Pancreas (tissue), 10 donors: ENCODE measurements at regions not wholly inside any gene's neighbourhood (a gene's known extent, or its start where the extent isn't known, plus 50 kb on each side); places are given as distances from the start of the nearest gene placed in this dataset.
A peak's percentile ranks its signal among the peaks of the same experiment; 100 is the strongest.

Experiments
- ATAC-seq, 4 donors: fragments of 200-7000 bp; cut with Tn5 transposase; one replicate each; pipeline versions ENCODE4 v1.8.0 to v1.9.1; 2020; ENCODE audit warnings: mild to moderate bottlenecking in 4 of 4, moderate library complexity in 4 of 4
- DNase-seq, 6 donors: peaks; one replicate each; pipeline ENCODE4 v3.0.0-alpha.2; 2020
- FAIRE-seq: peaks from 2 replicates; lab custom pipeline; 2012; peaks lifted over from hg19 to GRCh38; lab: Jason Lieb, UNC
- H3K27ac ChIP-seq, 4 donors: fragments of 200-600 bp; sonication (generic); 1 replicate in 3 of 4; 2 replicates in 1 of 4; pipeline versions ENCODE4 v1.5.0 to v1.8.0; 2020
- H3K27me3 ChIP-seq, 4 donors: fragments of 200-600 bp; one replicate each; pipeline ENCODE4 v1.8.0; 2021
- H3K36me3 ChIP-seq, 3 donors: fragments of 200-600 bp; sonication (generic) in 1 of 3; one replicate each; pipeline versions ENCODE4 v1.5.0 to v1.8.0; 2020 to 2021
- H3K4me1 ChIP-seq, 3 donors: fragments of 200-600 bp; one replicate each; pipeline ENCODE4 v1.8.0; 2021
- H3K4me3 ChIP-seq, 4 donors: fragments of 200-600 bp; sonication (generic) in 2 of 4; one replicate each; pipeline versions ENCODE4 v1.5.0 to v1.8.0; 2020 to 2021
- H3K9me3 ChIP-seq, 4 donors: fragments of 200-600 bp; one replicate each; pipeline ENCODE4 v1.8.0; 2021
- CTCF ChIP-seq, 4 donors: fragments of 200-600 bp; sonication (generic) in 3 of 4; IDR thresholded peaks; one replicate each; pipeline versions ENCODE4 v1.5.0 to v1.8.0; 2021; ENCODE audit warnings: antibody characterized with exemption in 4 of 4
- WGBS, 2 donors: extraction: QIAGEN DNeasy Blood & Tissue Kit; methylation state at CpG; one replicate each; pipeline ENCODE4 v1.1.7; 2013; 5-methylcytosine and 5-hydroxymethylcytosine counted together
- intact Hi-C, 3 donors: fragments of 100-400 bp; cut with DNase I; formaldehyde crosslinking; loops; one replicate each; pipeline versions ENCODE4 v1.11.1 to v1.14.2; 2022
- donor health status: healthy with polysubstance abuse.
- donor health status: DM: no; HTN: no; CAD: no; lungs with moderate emphysema.
- donor health status: DM: no; HTN: no; CAD: no.
- donor health status: control.
- donor health status: control.
- donor health status: Bipolar disorder and iron deficiency.
- donor health status: DM: yes; HTN: yes; CAD: no.
- donor health status: DM: no; HTN: no; CAD: no.
- donor health status: DM: no; HTN: no; CAD: no.
- donor health status: DM: yes; HTN: yes; CAD: no.

- no peak for TF ChIP-seq CTCF (IDR thresholded peaks at IDR 0.05)
- FAIRE-seq (no peak), ATAC-seq (peak in 3 of 4 donors; percentile 48 to 80 (median 76)), DNase-seq (no peak)
- intact Hi-C loops: no loop called here
- Histone ChIP-seq H3K9me3 (no peaks in the 10 kb centered on the region), H3K27me3 (peaks cover 0 to 4% (median 0%) of the 10 kb centered on the region in 4 donors), H3K36me3 (no peaks in the 10 kb centered on the region), H3K4me1 (no peaks in the 10 kb centered on the region), H3K4me3 (no peak overlapping the region), H3K27ac (peak overlapping the region in 2 of 4 donors; percentile 10 to 33)
- 64 to 65% methylated on average over 3 of the region's 3 CpGs for WGBS, 2 donors
Observed at GRCh38 chr10:29120216-29120615, 168.7 kb upstream of the LYZL1 start.

DNA sequence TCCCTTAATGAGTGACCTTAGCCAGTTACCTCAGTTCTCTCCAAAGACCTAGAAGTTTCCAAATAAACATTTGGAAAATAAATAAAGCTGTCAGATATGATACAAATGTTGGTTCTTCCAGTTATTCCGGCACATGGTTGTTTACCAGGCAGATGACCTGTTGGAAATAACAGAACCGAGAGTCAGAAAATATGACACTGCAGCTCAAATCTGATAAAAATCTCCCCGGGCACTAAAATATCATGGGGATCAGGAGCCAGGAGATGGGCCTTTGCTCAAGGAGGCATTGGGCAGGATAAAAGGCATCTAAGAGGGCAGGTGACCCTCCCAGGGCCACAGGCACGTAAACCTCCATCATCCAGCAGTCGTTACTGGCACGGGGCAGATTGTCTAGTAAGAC is 164.0 kb upstream of the LYZL1 start:
- Histone ChIP-seq H3K4me1 (no peaks in the 10 kb centered on the region), H3K9me3 (no peaks in the 10 kb centered on the region), H3K27ac (no peak overlapping the region), H3K27me3 (peaks cover 0 to 4% (median 0%) of the 10 kb centered on the region in 4 donors), H3K36me3 (no peaks in the 10 kb centered on the region), H3K4me3 (no peak overlapping the region)
- ATAC-seq (no peak), DNase-seq (no peak), FAIRE-seq (no peak)
- TF ChIP-seq CTCF (IDR thresholded peaks at IDR 0.05): no peak
- intact Hi-C loops: no loop called here
- 63 to 64% methylated on average over 6 of the region's 6 CpGs for WGBS, 2 donors

DNA sequence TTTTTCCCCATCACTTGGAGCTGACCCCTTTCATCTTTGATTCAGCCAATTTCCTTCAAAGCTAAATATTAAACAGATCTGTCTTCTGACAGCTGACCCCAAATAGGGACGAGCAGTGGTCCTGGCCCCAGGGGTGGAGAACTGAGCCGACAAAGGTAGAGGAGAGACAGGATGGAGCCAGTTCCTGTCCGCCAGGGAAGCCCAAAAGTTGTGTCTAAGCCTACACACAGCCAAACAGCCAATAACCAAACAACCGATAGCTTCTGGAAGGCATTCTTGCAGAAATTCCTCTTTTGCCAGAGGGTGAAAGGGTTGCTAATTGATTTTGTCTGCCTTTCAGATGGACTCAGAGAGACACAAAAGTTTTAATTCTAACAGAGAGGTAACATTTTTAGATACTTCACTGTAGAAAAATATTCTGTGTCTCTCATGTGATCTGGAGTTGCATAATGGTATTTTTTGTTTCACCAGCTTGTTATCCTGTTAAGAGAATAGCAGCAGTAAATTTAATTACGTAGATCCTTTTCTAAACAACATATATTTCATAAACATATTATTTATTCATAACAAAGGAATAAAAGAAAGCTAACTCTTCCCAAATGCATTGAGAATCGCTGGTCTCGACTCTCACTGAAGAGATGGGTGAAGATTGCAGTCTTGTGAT is 161.7 kb upstream of the LYZL1 start:
- no peak for ATAC-seq
- Histone ChIP-seq H3K9me3 (no peaks in the 10 kb centered on the region), H3K4me1 (no peaks in the 10 kb centered on the region), H3K27me3 (peaks cover 0 to 4% (median 0%) of the 10 kb centered on the region in 4 donors), H3K4me3 (no peak overlapping the region), H3K36me3 (no peaks in the 10 kb centered on the region), H3K27ac (no peak overlapping the region)
- no peak for DNase-seq
- WGBS, 2 donors: 40 to 51% methylated on average over 7 of the region's 7 CpGs
- FAIRE-seq: no peak
- intact Hi-C loops: no loop called here
- TF ChIP-seq CTCF (IDR thresholded peaks at IDR 0.05): no peak

DNA sequence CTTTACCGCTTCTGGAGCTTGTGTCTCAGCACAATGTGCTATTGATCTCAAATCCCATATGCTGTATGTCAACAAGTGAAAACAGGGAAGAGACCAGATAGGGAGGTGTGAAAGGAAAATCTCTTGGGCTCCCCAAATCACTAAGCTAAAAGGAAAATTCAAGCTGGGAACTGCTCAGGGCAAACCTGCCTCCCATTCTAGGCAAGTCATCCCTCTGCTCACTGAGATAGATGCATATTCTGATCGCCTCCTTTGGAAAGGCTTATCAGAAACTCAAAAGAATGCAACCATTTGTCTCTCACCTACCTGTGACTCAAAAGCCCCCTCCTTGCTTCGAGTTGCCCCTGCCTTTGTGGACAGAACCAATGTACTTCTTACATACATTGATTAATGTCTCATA is 161.1 kb upstream of the LYZL1 start:
- Histone ChIP-seq H3K4me1 (no peaks in the 10 kb centered on the region), H3K9me3 (no peaks in the 10 kb centered on the region), H3K27ac (no peak overlapping the region), H3K27me3 (peaks cover 0 to 4% (median 0%) of the 10 kb centered on the region in 4 donors), H3K36me3 (no peaks in the 10 kb centered on the region), H3K4me3 (no peak overlapping the region)
- ATAC-seq (no peak), FAIRE-seq (no peak), DNase-seq (no peak)
- TF ChIP-seq CTCF (IDR thresholded peaks at IDR 0.05): no peak
- intact Hi-C loops: no loop called here
- WGBS, 2 donors: 56% methylated on average over 3 of the region's 3 CpGs

DNA sequence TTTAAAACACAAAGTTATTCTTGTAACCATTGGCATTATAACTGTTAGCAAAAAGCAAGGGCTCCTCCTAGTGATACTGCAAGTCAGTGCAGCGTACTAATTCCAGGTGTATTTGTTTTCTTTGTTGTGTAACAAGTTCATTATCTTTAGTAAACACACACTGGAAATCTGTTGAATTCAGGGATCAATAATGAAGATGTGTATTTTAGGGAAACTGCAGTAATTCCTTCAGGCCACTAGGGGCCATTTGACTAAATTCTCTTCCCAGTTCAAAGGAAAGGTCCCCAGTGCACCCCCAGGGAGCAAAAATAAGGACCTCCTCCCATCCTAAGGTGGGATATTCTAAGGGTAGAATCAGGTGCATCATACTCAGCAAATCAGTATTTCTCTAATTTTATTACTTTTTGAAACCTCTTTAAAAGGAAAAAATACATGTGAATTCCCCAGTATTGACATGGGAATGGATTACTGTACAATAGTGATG is 158.6 kb upstream of the LYZL1 start:
- no peak for FAIRE-seq
- ATAC-seq: peak; percentile 57 to 87 (median 68)
- Histone ChIP-seq H3K4me1 (no peaks in the 10 kb centered on the region), H3K4me3 (no peak overlapping the region), H3K9me3 (no peaks in the 10 kb centered on the region), H3K36me3 (no peaks in the 10 kb centered on the region), H3K27me3 (no peaks in the 10 kb centered on the region), H3K27ac (no peak overlapping the region)
- peak; percentile 27 to 56 (median 41) for TF ChIP-seq CTCF (IDR thresholded peaks at IDR 0.05)
- intact Hi-C loops: loop anchor here in 1 of 3 donors (5.0 kb wide), 1 partner anchor 453 kb away; the partner anchor contains the start of gene BAMBI
- WGBS, 2 donors: 13 to 15% methylated on average over 1 of the region's 1 CpG
- DNase-seq: peak in 1 of 6 donors; percentile 23
